ENCODE measurements at regions not wholly inside any gene's neighbourhood (a gene's known extent, or its start where the extent isn't known, plus 50 kb on each side); places are given as distances from the start of the nearest gene placed in this dataset.
A peak's percentile ranks its signal among the peaks of the same experiment; 100 is the strongest.

- Mint-ChIP-seq H3K27ac (ENCODE audit: low read depth, unreplicated experiment) (peak overlapping the region; percentile 92), H3K36me3 (ENCODE audit: insufficient read depth, unreplicated experiment) (no peaks in the 10 kb centered on the region), H3K4me1 (ENCODE audit: insufficient read depth, unreplicated experiment) (peaks cover 55% of the 10 kb centered on the region), H3K4me3 (ENCODE audit: unreplicated experiment) (no peak overlapping the region), H3K27me3 (ENCODE audit: insufficient read depth, unreplicated experiment) (no peaks in the 10 kb centered on the region), H3K9me3 (ENCODE audit: unreplicated experiment) (no peaks in the 10 kb centered on the region)
- DNase-seq (ENCODE audit: unreplicated experiment), result no peak
- intact Hi-C loops (cut with micrococcal nuclease), result no loop called here
- no peak for TF ChIP-seq CTCF (IDR thresholded peaks at IDR 0.05; ENCODE audit: unreplicated experiment)
- ChIA-PET CTCF (interaction anchor here (0.6 to 1.7 kb wide), 11 partner anchors 10 to 649 kb away, joined by 3 to 7 read pairs (median 3); no protein-coding TSS in a partner anchor), POLR2A (interaction anchor here (0.6 to 16.9 kb wide), 13 partner anchors 10 to 743 kb away, joined by 3 to 555 read pairs (median 6); partner anchors contain the start of gene NXT1)
- BruUV-seq (replicated peaks), result no TSS peak
Observed at GRCh38 chr20:23138682-23139081, 52.6 kb upstream of the CD93 start.

- H3K27me3 Mint-ChIP-seq (ENCODE audit: insufficient read depth, unreplicated experiment), result no peaks in the 10 kb centered on the region
- H3K4me3 Mint-ChIP-seq (ENCODE audit: unreplicated experiment), result no peak overlapping the region
- no peak overlapping the region for H3K27ac Mint-ChIP-seq (ENCODE audit: low read depth, unreplicated experiment)
- H3K4me1 Mint-ChIP-seq (ENCODE audit: insufficient read depth, unreplicated experiment), result peaks cover 50% of the 10 kb centered on the region
- H3K36me3 Mint-ChIP-seq (ENCODE audit: insufficient read depth, unreplicated experiment), result no peaks in the 10 kb centered on the region
- no peak for TF ChIP-seq CTCF (IDR thresholded peaks at IDR 0.05; ENCODE audit: unreplicated experiment)
- intact Hi-C loops (cut with micrococcal nuclease), result no loop called here
- no peak for DNase-seq (ENCODE audit: unreplicated experiment)
- no TSS peak for BruUV-seq (replicated peaks)
- CTCF ChIA-PET, result interaction anchor here (0.6 to 2.7 kb wide), 10 partner anchors 12 to 447 kb away, joined by 3 to 14 read pairs (median 6); no protein-coding TSS in a partner anchor
- POLR2A ChIA-PET, result interaction anchor here (0.9 to 16.9 kb wide), 8 partner anchors 11 to 213 kb away, joined by 3 to 555 read pairs (median 6); partner anchors contain the start of gene NXT1
- no peaks in the 10 kb centered on the region for H3K9me3 Mint-ChIP-seq (ENCODE audit: unreplicated experiment)
Observed at GRCh38 chr20:23138226-23138625, 52.1 kb upstream of the CD93 start.

- intact Hi-C loops (cut with micrococcal nuclease), result no loop called here
- H3K27ac Mint-ChIP-seq (ENCODE audit: low read depth, unreplicated experiment), result peak overlapping the region; percentile 88
- POLR2A ChIA-PET, result interaction anchor here (0.7 to 16.9 kb wide), 16 partner anchors 8 to 374 kb away, joined by 3 to 555 read pairs (median 6); no protein-coding TSS in a partner anchor
- BruUV-seq (replicated peaks), result no TSS peak
- no peaks in the 10 kb centered on the region for H3K36me3 Mint-ChIP-seq (ENCODE audit: insufficient read depth, unreplicated experiment)
- H3K9me3 Mint-ChIP-seq (ENCODE audit: unreplicated experiment), result no peaks in the 10 kb centered on the region
- no peak for TF ChIP-seq CTCF (IDR thresholded peaks at IDR 0.05; ENCODE audit: unreplicated experiment)
- peaks cover 43% of the 10 kb centered on the region for H3K4me1 Mint-ChIP-seq (ENCODE audit: insufficient read depth, unreplicated experiment)
- DNase-seq (ENCODE audit: unreplicated experiment), result peak; percentile 96
- H3K27me3 Mint-ChIP-seq (ENCODE audit: insufficient read depth, unreplicated experiment), result no peaks in the 10 kb centered on the region
- CTCF ChIA-PET, result interaction anchor here (0.5 to 2.7 kb wide), 13 partner anchors 13 to 412 kb away, joined by 3 to 14 read pairs (median 5); no protein-coding TSS in a partner anchor
- H3K4me3 Mint-ChIP-seq (ENCODE audit: unreplicated experiment), result no peak overlapping the region
Observed at GRCh38 chr20:23136893-23137745, 51.0 kb upstream of the CD93 start.
